ENCODE measurements at regions not wholly inside any gene's neighbourhood (a gene's known extent, or its start where the extent isn't known, plus 50 kb on each side); places are given as distances from the start of the nearest gene placed in this dataset.
"Not testable (repeated sequence)": the region's sequence is repeated elsewhere in the genome, so short reads cannot be mapped to it uniquely, and the experiment has no call there.

GRCh38 chr2:128613351-128613750 is 294.7 kb upstream of the HS6ST1 start:
- TF ChIP-seq CTCF (IDR thresholded peaks at IDR 0.05; ENCODE audit: unreplicated experiment) = no peak
- Mint-ChIP-seq H3K36me3 (ENCODE audit: insufficient read depth) (no peaks in the 10 kb centered on the region), H3K4me3 (ENCODE audit: low read depth) (no peak overlapping the region), H3K27me3 (peaks cover 26% of the 10 kb centered on the region), H3K4me1 (ENCODE audit: low read depth) (no peaks in the 10 kb centered on the region), H3K27ac (no peak overlapping the region), H3K9me3 (ENCODE audit: low read depth) (no peaks in the 10 kb centered on the region)
- DNase-seq (ENCODE audit: low spot score, unreplicated experiment) = no peak

GRCh38 chr2:128613876-128614275 is 295.2 kb upstream of the HS6ST1 start:
- peaks cover 21% of the 10 kb centered on the region for H3K27me3 Mint-ChIP-seq
- TF ChIP-seq CTCF (IDR thresholded peaks at IDR 0.05; ENCODE audit: unreplicated experiment) = no peak

DNA sequence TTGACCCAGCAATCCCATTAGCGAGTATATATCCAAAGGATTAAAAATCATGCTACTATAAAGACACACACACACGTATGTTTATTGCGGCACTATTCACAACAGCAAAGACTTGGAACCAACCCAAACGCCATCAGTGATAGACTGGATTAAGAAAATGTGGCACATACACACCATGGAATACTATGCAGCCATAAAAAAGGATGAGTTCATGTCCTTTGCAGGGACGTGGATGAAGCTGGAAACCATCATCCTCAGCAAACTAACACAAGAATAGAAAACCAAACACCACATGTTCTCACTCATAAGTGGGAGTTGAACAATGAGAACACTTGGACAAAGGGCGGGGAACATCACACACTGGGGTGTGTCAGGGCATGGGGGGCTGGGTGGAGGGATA is 296.2 kb upstream of the HS6ST1 start:
- H3K27ac Mint-ChIP-seq; H3K36me3 Mint-ChIP-seq (ENCODE audit: insufficient read depth): not testable (repeated sequence)

More at GRCh38 chr2:128613876-128614275, 295.2 kb upstream of the HS6ST1 start:
- H3K27ac Mint-ChIP-seq = no peak overlapping the region
- no peaks in the 10 kb centered on the region for H3K36me3 Mint-ChIP-seq (ENCODE audit: insufficient read depth)
- H3K9me3 Mint-ChIP-seq (ENCODE audit: low read depth) = no peaks in the 10 kb centered on the region
- H3K4me3 Mint-ChIP-seq (ENCODE audit: low read depth) = no peak overlapping the region
- no peak for DNase-seq (ENCODE audit: low spot score, unreplicated experiment)
- H3K4me1 Mint-ChIP-seq (ENCODE audit: low read depth) = no peaks in the 10 kb centered on the region

DNA sequence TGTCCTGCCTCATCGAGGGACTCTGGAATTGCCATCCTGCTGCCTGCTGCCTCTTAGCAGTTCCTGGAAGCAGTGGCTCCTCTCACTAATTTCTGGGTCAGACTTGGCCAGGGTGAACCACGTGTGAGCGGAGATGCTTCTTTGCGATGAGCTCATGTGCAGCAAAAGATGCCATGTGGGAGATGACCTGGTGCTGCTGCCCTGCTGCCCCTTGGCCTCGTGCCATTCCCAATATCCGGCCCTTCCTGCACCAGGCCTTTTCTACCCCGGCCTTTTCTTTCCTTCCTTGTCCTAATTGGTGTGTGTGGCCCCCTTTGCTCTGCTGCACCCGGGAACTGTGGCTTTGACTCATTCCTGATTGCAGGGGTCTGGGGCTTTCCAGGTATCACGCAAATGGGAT is 296.9 kb upstream of the HS6ST1 start:
- Mint-ChIP-seq H3K27ac (no peak overlapping the region), H3K9me3 (ENCODE audit: low read depth) (no peaks in the 10 kb centered on the region), H3K4me1 (ENCODE audit: low read depth) (no peaks in the 10 kb centered on the region), H3K4me3 (ENCODE audit: low read depth) (no peak overlapping the region), H3K27me3 (peaks cover 12% of the 10 kb centered on the region), H3K36me3 (ENCODE audit: insufficient read depth) (no peaks in the 10 kb centered on the region)
- no peak for DNase-seq (ENCODE audit: low spot score, unreplicated experiment)
- no peak for TF ChIP-seq CTCF (IDR thresholded peaks at IDR 0.05; ENCODE audit: unreplicated experiment)

More for the DNA sequence above, 296.2 kb upstream of the HS6ST1 start:
- not testable (repeated sequence) for H3K4me1 Mint-ChIP-seq (ENCODE audit: low read depth); DNase-seq (ENCODE audit: low spot score, unreplicated experiment); H3K4me3 Mint-ChIP-seq (ENCODE audit: low read depth); H3K9me3 Mint-ChIP-seq (ENCODE audit: low read depth)
- H3K27me3 Mint-ChIP-seq = peaks cover 16% of the 10 kb centered on the region

GRCh38 chr2:128617029-128617590 is 298.4 kb upstream of the HS6ST1 start:
- Mint-ChIP-seq H3K9me3 (ENCODE audit: low read depth) (no peaks in the 10 kb centered on the region), H3K27me3 (peaks cover 6% of the 10 kb centered on the region), H3K27ac (peak overlapping the region; percentile 33), H3K4me1 (ENCODE audit: low read depth) (no peaks in the 10 kb centered on the region), H3K4me3 (ENCODE audit: low read depth) (no peak overlapping the region), H3K36me3 (ENCODE audit: insufficient read depth) (no peaks in the 10 kb centered on the region)
- TF ChIP-seq CTCF (IDR thresholded peaks at IDR 0.05; ENCODE audit: unreplicated experiment) = no peak
- DNase-seq (ENCODE audit: low spot score, unreplicated experiment) = no peak

DNA sequence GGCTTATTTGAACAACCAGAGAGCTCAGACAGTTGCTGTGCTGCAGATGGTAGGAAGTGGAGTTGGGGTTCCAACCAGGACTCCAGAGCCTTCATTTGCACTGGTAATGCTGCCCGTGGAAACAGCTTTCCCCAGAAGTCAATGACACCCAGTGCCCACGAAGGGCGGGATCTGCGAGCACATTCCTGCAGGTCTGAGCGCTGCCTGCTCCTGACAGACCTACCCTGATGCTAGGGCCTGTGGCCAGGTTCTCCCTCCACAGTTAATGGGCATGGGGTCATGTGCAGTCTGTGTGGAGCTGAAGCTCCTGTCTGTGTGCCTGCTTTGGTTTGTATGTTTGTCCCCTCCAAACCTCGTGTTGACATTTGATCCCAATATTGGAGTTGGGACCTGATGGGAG is 299.0 kb upstream of the HS6ST1 start:
- Mint-ChIP-seq H3K36me3 (ENCODE audit: insufficient read depth) (no peaks in the 10 kb centered on the region), H3K4me1 (ENCODE audit: low read depth) (no peaks in the 10 kb centered on the region), H3K9me3 (ENCODE audit: low read depth) (no peaks in the 10 kb centered on the region), H3K4me3 (ENCODE audit: low read depth) (no peak overlapping the region), H3K27me3 (peaks cover under 1% of the 10 kb centered on the region), H3K27ac (no peak overlapping the region)
- no peak for DNase-seq (ENCODE audit: low spot score, unreplicated experiment)
- TF ChIP-seq CTCF (IDR thresholded peaks at IDR 0.05; ENCODE audit: unreplicated experiment) = no peak
